NT2/D1 (cell line): ENCODE measurements at regions not wholly inside any gene's neighbourhood (a gene's known extent, or its start where the extent isn't known, plus 50 kb on each side); places are given as distances from the start of the nearest gene placed in this dataset.

ENCODE experiments used
- YY1 ChIP-seq: IDR thresholded peaks from 2 replicates; pipeline ENCODE4 v1.6.1; 2011; ENCODE audit not compliant: insufficient read length, insufficient read depth
- ZNF274 ChIP-seq: IDR thresholded peaks from 2 replicates; pipeline ENCODE4 v1.6.1; 2011; ENCODE audit warnings: mild to moderate bottlenecking, low read depth, low read length

DNA sequence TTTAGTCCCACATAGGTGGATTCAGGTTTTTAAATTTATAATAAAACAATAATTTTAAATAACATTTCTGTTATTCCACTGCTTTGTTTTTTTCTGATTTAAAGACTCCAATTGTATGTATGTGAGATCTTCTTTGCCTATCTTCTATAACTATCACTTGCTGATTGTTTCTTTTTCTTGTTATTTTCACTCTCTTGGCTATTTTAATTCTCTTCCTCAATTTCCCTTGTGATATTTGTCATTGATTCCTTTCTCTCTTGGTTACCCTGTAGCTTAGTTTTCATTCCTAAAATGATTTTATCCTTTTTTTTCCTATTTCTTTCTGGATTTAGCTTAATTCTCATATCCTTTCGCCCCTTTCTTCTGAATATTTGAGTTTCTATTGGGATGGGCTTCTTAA is 227.3 kb upstream of the TENT5A start:
- TF ChIP-seq YY1 (no peak), ZNF274 (no peak)
